ENCODE measurements at regions not wholly inside any gene's neighbourhood (a gene's known extent, or its start where the extent isn't known, plus 50 kb on each side); places are given as distances from the start of the nearest gene placed in this dataset.

- no peak for TF ChIP-seq CTCF (IDR thresholded peaks at IDR 0.05)
- Mint-ChIP-seq H3K4me1 (ENCODE audit: low read depth) (no peaks in the 10 kb centered on the region), H3K27ac (no peak overlapping the region), H3K27me3 (ENCODE audit: insufficient read depth) (no peaks in the 10 kb centered on the region; the same call in 1 of the 2 replicates), H3K9me3 (no peaks in the 10 kb centered on the region), H3K4me3 (no peak overlapping the region), H3K36me3 (ENCODE audit: low read depth) (no peaks in the 10 kb centered on the region)
- no peak for DNase-seq
Measured at GRCh38 chr13:39970177-39970846, 314.9 kb downstream of the COG6 start.

DNA sequence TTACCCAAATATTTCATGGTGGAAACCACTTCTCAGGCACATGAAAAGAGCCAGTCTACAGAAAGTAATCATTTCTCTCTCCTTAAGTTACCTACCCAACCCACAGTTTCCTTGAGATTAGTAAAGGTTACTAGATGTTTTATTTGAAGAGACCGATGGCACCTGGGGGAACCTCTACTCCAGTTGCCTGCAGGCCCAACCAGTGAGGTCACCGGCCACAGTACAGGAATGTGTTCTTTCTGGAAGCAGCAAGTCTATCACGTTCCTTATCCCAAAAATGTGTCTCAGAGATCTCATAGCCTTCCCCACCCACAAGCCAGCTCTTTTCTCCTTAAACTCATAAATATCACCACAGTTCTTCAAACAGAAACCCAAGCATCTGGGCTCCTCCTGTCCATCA, 316.1 kb downstream of the COG6 start:
- H3K27ac Mint-ChIP-seq, result no peak overlapping the region
- H3K36me3 Mint-ChIP-seq (ENCODE audit: low read depth), result no peaks in the 10 kb centered on the region
- H3K9me3 Mint-ChIP-seq, result no peaks in the 10 kb centered on the region
- no peaks in the 10 kb centered on the region; the same call in 1 of the 2 replicates for H3K27me3 Mint-ChIP-seq (ENCODE audit: insufficient read depth)
- TF ChIP-seq CTCF (IDR thresholded peaks at IDR 0.05), result no peak
- H3K4me1 Mint-ChIP-seq (ENCODE audit: low read depth), result no peaks in the 10 kb centered on the region
- no peak overlapping the region for H3K4me3 Mint-ChIP-seq
- DNase-seq, result no peak

DNA sequence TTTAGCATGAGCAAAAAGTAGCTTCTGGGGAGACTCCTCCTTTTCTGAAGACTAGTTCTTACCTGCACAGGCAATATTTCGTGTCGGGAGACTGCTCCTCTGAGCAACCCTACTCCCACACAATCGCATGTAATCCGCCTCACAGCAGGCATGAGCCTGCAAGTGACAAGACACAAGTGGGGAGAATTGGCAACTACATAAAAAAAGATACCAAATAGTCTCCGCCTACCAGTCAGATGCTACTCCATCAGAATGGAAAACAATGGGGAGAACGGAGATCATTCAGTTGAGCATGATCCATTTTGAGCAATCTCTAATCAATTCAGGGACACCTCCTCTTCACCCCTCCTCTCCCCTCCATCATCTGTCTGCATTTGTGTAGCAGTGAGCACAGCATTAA, 321.0 kb downstream of the COG6 start:
- H3K4me1 Mint-ChIP-seq (ENCODE audit: low read depth), result no peaks in the 10 kb centered on the region
- TF ChIP-seq CTCF (IDR thresholded peaks at IDR 0.05), result no peak
- H3K9me3 Mint-ChIP-seq, result no peaks in the 10 kb centered on the region
- no peak overlapping the region for H3K27ac Mint-ChIP-seq
- H3K36me3 Mint-ChIP-seq (ENCODE audit: low read depth), result no peaks in the 10 kb centered on the region
- no peak overlapping the region for H3K4me3 Mint-ChIP-seq
- H3K27me3 Mint-ChIP-seq (ENCODE audit: insufficient read depth), result peaks cover 5% of the 10 kb centered on the region
- no peak for DNase-seq

DNA sequence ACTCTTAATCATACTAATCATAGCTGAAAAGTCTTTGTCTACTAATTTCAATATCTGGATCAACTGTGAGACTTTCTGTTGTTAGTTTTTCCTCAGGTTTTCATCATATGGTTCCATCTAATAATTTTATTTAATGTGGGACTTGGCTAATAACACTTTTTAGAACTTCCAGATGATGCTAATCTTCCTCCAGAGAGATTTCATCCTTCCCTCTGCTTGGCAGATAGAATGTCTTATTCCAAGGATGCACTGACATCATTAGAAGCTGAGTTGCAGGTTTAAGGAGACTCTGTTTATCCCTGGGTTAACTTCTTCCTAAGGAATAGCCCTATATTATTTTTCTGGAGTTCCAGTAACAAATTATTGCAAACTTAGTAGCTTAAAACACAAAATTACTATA, 325.6 kb downstream of the COG6 start:
- H3K36me3 Mint-ChIP-seq (ENCODE audit: low read depth), result no peaks in the 10 kb centered on the region
- H3K4me3 Mint-ChIP-seq, result no peak overlapping the region
- DNase-seq, result no peak
- peaks cover 3% of the 10 kb centered on the region; the same call in 1 of the 2 replicates for H3K9me3 Mint-ChIP-seq
- H3K4me1 Mint-ChIP-seq (ENCODE audit: low read depth), result no peaks in the 10 kb centered on the region
- no peak for TF ChIP-seq CTCF (IDR thresholded peaks at IDR 0.05)
- H3K27me3 Mint-ChIP-seq (ENCODE audit: insufficient read depth), result peaks cover 5% of the 10 kb centered on the region; the same call in 1 of the 2 replicates
- H3K27ac Mint-ChIP-seq, result no peak overlapping the region

DNA sequence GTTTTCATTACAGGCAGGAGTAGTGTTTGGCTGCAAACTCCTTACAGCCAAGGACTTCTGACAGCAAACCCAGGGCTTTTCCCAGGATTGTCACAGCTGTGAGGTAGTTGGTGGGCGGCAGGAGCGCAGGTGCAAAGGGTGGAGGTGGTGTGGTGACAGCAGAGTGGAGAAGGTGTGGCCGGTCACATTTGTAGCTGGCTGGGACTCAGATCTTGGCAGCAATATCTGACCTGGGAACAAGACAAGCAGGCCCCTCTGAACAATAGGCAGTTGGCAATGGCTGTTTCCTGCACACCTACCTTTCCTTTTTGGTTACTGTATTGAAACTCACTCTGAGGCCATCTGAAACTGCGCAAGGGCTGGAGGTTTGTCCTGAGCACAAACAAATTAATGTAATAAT, 327.3 kb downstream of the COG6 start:
- DNase-seq, result no peak
- H3K36me3 Mint-ChIP-seq (ENCODE audit: low read depth), result no peaks in the 10 kb centered on the region
- TF ChIP-seq CTCF (IDR thresholded peaks at IDR 0.05), result no peak
- H3K27ac Mint-ChIP-seq, result no peak overlapping the region
- H3K4me3 Mint-ChIP-seq, result no peak overlapping the region
- no peaks in the 10 kb centered on the region for H3K4me1 Mint-ChIP-seq (ENCODE audit: low read depth)
- no peaks in the 10 kb centered on the region for H3K27me3 Mint-ChIP-seq (ENCODE audit: insufficient read depth)
- H3K9me3 Mint-ChIP-seq, result peaks cover 3% of the 10 kb centered on the region; the same call in 1 of the 2 replicates

Measured in HFFc6 (cell line).